AG04449 (cell line): ENCODE measurements at regions not wholly inside any gene's neighbourhood (a gene's known extent, or its start where the extent isn't known, plus 50 kb on each side); places are given as distances from the start of the nearest gene placed in this dataset.

Experiments
- CTCF ChIA-PET: fragments of 350-600 bp; formaldehyde crosslinking; extraction: SDS; loops from one replicate; lab custom pipeline; 2021; ENCODE audit warnings: antibody characterized with exemption; lab: Yijun Ruan, JAX
- POLR2A ChIA-PET: fragments of 400-600, 350-600 bp; formaldehyde crosslinking; extraction: SDS; loops from one replicate; lab custom pipeline; 2020; ENCODE audit warnings: antibody characterized with exemption, inconsistent platforms; lab: Yijun Ruan, JAX
- DNase-seq: peaks from one replicate; pipeline ENCODE4 v3.0.0-alpha.2; 2010; ENCODE audit warnings: low read depth, low spot score
- H3K4me3 ChIP-seq: 2 replicates; pipeline ENCODE4 v1.5.1; 2011; ENCODE audit warnings: low read depth, mild to moderate bottlenecking, control low read depth, low read length
- TF ChIP-seq, protein P1 (sequence below): IDR thresholded peaks from one replicate; pipeline ENCODE4 v1.5.1; 2011; ENCODE audit warnings: mild to moderate bottlenecking, moderate library complexity, low read length, control low read depth, inconsistent platforms; ENCODE audit not compliant: insufficient read depth; ENCODE audit errors: missing control alignments

DNA sequence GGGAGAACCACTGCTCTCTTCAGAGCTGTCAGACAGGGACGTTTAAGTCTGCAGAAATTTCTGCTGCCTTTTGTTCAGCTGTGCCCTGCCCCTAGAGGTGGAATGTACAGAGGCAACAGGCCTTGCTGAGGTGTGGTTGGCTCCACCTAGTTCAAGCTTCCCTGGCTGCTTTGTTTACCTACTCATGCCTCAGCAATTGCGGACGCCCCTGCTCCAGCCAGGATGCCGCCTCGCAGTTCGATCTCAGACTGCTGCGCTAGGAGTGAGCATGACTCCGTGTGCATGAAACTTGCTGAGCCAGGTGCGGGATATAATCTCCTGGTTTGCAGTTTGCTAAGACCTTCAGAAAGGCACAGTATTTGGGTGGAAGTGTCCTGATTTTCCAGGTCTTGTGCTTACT is 70.9 kb downstream of the MAGEB5 start:
- ChIA-PET CTCF (no interaction called here), POLR2A (no interaction called here)
- TF ChIP-seq, protein P1, sequence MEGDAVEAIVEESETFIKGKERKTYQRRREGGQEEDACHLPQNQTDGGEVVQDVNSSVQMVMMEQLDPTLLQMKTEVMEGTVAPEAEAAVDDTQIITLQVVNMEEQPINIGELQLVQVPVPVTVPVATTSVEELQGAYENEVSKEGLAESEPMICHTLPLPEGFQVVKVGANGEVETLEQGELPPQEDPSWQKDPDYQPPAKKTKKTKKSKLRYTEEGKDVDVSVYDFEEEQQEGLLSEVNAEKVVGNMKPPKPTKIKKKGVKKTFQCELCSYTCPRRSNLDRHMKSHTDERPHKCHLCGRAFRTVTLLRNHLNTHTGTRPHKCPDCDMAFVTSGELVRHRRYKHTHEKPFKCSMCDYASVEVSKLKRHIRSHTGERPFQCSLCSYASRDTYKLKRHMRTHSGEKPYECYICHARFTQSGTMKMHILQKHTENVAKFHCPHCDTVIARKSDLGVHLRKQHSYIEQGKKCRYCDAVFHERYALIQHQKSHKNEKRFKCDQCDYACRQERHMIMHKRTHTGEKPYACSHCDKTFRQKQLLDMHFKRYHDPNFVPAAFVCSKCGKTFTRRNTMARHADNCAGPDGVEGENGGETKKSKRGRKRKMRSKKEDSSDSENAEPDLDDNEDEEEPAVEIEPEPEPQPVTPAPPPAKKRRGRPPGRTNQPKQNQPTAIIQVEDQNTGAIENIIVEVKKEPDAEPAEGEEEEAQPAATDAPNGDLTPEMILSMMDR, result no peak
- H3K4me3 ChIP-seq, result no peak overlapping the region
- DNase-seq, result no peak
